ENCODE measurements at regions not wholly inside any gene's neighbourhood (a gene's known extent, or its start where the extent isn't known, plus 50 kb on each side); places are given as distances from the start of the nearest gene placed in this dataset.
A peak's percentile ranks its signal among the peaks of the same experiment; 100 is the strongest.
"Not testable (repeated sequence)": the region's sequence is repeated elsewhere in the genome, so short reads cannot be mapped to it uniquely, and the experiment has no call there.

DNA sequence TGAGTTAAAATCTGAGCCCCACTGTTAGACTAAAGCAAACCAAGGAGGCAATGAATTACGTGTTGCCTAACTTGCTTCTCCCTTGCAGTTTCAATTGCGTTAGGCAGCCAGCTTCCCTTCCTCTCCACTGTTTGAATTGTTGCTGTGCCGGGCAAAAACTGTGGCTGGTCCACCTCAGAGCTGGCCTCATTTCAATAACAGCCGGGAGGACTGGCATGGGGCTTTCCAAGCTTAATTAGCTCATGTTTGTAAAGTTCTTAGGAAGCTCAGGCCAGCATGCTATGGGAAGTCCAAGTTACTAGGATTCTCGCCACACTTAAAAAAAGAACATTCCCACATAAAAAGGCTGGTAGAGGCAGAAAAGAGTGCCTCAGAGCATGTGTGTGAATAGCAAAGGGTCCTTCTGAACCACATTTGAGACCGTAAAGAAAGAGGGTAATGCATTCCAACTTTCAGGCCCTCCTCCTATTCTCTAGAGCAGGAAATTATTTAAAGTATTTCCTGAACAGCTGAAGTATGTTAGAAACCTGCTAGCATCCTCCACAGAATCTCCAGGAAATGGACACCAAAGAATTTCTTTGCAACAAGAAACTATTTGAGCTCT is 79.0 kb upstream of the SMURF2 start:
- Mint-ChIP-seq H3K9me3 (no peaks in the 10 kb centered on the region), H3K27ac (peak overlapping the region in 1 of 2 donors; percentile 37), H3K36me3 (no peaks in the 10 kb centered on the region), H3K27me3 (no peaks in the 10 kb centered on the region), H3K4me1 (ENCODE audit: low read depth in 2 of 2) (peaks cover 8 to 10% of the 10 kb centered on the region in 2 donors), H3K4me3 (no peak overlapping the region)
- no peak for DNase-seq (ENCODE audit: low spot score)
- no peak for ATAC-seq

DNA sequence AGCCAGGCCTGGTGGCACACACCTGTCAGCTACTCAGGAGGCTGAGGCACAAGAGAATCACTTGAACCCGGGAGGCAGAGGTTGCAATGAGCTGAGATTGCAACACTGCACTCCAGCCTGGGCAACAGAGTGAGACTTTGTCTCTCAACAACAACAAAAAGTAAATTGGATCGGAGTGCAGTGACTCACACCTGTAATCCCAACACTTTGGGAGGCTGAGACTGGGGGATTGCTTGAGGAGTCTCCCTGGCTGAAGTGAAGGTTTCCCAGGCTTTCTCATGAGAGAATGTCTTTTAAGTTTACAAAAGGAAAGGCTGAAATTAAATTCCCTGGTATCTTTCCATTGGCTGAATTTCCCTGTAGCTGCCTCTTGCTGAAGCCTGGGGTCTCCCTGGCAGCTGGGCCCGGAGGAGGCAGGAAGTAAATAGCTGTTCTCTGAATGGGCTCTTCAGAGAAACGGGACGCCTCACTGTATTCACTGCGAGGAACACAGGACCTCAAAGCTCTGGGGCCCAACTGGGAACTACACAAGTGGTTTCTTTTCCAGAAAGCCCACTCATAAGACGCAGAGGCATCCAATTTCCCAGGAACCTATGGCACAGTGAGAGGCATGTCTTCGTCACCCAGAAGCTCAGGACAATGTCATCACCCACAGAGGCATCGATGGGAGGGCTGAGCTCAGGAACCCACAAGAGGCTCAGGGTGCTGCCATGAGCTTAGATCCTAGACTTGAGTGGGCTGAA is 77.4 kb upstream of the SMURF2 start:
- Mint-ChIP-seq H3K27ac (no peak overlapping the region), H3K36me3 (no peaks in the 10 kb centered on the region), H3K27me3 (no peaks in the 10 kb centered on the region), H3K4me3 (no peak overlapping the region), H3K9me3 (no peaks in the 10 kb centered on the region), H3K4me1 (ENCODE audit: low read depth in 2 of 2) (peaks cover 8 to 10% of the 10 kb centered on the region in 2 donors)
- ATAC-seq, result no peak
- no peak for DNase-seq (ENCODE audit: low spot score)

DNA sequence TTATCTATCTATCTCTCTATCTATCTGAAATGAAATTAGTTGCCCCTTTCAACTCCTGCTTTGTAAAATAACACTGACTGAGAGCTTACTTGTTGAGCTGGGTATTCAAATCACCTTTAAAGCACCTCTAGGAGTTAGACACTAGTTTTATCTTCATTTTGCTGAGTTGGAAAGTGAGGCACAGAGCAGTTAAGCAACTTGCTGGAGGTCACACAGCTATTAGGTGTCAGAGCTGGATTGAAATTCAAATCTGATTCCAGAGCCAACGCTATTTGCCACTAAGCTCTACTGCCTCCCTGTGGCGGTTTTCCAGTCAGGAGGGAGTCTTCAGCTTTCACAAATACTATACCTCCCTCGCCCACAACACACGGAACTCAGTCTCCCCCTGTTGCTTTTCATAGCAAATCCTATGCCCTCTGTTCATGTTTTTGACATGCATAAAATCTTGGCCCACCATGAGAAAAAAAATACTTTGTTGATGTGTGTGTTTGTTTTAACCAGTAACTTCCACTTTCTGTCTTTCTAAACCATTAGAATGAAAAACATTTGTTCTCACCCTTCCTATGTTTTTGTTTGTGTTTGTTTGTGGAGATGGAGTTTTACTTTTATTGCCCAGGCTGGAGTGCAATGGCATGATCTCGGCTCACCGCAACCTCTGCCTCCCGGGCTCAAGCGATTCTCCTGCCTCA is 74.8 kb upstream of the SMURF2 start:
- Mint-ChIP-seq H3K9me3 (no peaks in the 10 kb centered on the region), H3K4me1 (ENCODE audit: low read depth in 2 of 2) (peaks cover 8 to 10% of the 10 kb centered on the region in 2 donors), H3K36me3 (no peaks in the 10 kb centered on the region), H3K27ac (no peak overlapping the region), H3K4me3 (no peak overlapping the region), H3K27me3 (no peaks in the 10 kb centered on the region)
- ATAC-seq, result peak in 1 of 2 donors; percentile 43
- DNase-seq (ENCODE audit: low spot score), result no peak

DNA sequence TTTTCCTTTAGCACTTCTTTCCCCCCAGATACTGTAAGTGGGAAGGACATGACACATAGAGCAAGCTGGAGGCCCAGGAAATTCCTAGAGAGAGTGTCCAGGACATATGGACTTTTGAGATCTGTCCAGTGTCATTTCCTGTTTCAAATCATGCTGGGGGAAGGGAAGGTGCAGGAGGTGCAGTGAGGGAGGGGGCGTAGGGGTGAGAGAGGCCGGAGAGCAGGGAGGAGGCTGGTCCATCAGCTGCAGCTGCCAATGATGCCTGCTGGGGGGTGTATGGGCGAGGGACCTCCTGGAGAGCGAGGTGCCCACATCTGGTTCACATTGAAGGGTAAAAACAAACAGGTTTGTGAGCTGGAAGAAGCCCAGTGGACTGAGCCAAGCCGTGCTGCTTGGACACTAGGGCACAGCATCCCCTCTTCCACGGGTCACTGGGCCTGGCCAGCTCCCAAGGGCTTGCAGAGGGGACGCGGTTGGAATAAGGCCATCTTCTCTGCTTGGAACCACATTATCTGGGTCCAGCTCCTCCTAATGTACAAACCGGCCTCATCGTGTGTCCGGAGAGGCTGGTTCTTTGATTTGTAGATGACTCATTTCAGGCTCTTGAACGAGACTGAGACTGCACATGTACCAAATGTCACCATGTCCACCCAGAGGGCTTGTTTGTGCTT is 70.4 kb upstream of the SMURF2 start:
- Mint-ChIP-seq H3K27ac (no peak overlapping the region), H3K4me1 (ENCODE audit: low read depth in 2 of 2) (peaks cover 6 to 8% of the 10 kb centered on the region in 2 donors), H3K9me3 (no peaks in the 10 kb centered on the region), H3K36me3 (no peaks in the 10 kb centered on the region), H3K4me3 (no peak overlapping the region), H3K27me3 (no peaks in the 10 kb centered on the region)
- DNase-seq (ENCODE audit: low spot score) (no peak), ATAC-seq (no peak)

DNA sequence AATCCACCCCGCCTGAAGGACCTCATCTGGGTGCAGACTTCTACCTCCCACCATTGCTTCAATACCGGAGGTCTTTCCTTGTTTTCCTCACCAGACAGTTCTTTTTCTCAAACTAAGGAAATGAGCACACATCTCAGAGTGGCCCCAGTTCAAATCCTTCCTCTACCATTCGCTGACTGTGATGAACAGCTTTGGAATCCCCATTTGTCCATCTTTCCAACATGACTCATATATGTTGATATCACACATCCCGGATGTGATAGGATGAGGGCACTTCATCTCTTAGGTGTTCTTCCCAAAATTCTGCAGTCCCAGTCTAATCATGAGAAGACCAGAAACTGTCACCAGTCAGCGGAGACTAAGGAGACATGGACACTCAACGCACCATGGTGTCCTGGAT is 67.9 kb upstream of the SMURF2 start:
- not testable (repeated sequence) for H3K4me3 Mint-ChIP-seq; H3K4me1 Mint-ChIP-seq (ENCODE audit: low read depth in 2 of 2); DNase-seq (ENCODE audit: low spot score); H3K36me3 Mint-ChIP-seq; H3K27me3 Mint-ChIP-seq; ATAC-seq; H3K27ac Mint-ChIP-seq; H3K9me3 Mint-ChIP-seq

DNA sequence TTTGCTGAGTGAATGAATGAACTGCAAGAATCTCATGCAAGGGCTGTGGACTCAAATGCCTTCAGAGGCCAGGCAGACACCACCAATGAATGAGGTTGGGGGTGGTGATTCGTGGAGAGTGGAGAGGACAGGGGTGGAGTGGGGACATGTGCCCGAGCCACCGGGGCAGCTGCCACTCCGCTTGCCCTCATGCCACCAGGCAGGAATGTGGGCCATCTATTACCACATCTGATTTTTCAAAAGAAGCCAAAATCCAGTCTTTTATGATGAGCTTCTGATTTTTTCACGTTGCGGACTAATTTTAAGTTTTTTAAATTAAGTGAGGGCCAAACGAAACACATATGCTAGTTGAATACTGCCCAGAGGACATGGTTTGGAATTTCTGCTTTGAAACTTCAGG is 67.1 kb upstream of the SMURF2 start:
- Mint-ChIP-seq H3K4me1 (ENCODE audit: low read depth in 2 of 2) (no peaks in the 10 kb centered on the region), H3K36me3 (no peaks in the 10 kb centered on the region), H3K9me3 (no peaks in the 10 kb centered on the region), H3K27ac (no peak overlapping the region), H3K27me3 (no peaks in the 10 kb centered on the region), H3K4me3 (no peak overlapping the region)
- ATAC-seq, result no peak
- DNase-seq (ENCODE audit: low spot score), result no peak

DNA sequence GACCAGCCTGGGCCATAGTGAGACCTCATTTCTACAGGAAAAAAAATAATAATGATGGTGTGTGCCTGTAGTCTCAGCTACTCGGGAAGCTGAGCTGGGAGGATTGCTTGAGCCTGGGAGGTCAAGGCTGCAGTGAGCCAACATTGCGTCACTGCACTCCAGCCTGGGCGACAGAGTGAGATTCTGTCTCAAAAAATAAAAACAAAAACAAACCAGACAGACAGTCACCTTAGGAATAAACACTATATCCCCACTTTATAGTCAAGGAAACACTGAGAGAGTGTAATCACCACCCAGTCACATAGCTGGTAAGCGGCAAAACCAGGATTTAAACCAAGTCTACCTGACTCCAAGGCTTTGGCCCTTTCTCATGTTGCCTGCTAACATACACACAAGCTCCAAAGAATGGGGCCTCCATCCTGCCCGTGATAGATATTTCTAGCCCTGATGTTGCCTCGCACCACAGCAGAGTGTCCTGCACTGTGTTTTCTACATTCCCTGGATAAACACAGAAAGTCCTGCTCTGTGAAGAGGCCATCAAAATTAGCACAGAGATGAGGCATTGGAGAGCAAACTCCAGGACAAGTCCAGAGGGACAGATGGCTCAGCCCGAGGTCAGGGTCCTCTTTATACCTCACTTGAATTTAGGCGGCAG is 66.1 kb upstream of the SMURF2 start:
- no peaks in the 10 kb centered on the region for H3K9me3 Mint-ChIP-seq
- no peaks in the 10 kb centered on the region for H3K4me1 Mint-ChIP-seq (ENCODE audit: low read depth in 2 of 2)
- DNase-seq (ENCODE audit: low spot score) (no peak), ATAC-seq (no peak)
- no peak overlapping the region for H3K4me3 Mint-ChIP-seq
- no peaks in the 10 kb centered on the region for H3K36me3 Mint-ChIP-seq
- no peaks in the 10 kb centered on the region for H3K27me3 Mint-ChIP-seq
- no peak overlapping the region for H3K27ac Mint-ChIP-seq

DNA sequence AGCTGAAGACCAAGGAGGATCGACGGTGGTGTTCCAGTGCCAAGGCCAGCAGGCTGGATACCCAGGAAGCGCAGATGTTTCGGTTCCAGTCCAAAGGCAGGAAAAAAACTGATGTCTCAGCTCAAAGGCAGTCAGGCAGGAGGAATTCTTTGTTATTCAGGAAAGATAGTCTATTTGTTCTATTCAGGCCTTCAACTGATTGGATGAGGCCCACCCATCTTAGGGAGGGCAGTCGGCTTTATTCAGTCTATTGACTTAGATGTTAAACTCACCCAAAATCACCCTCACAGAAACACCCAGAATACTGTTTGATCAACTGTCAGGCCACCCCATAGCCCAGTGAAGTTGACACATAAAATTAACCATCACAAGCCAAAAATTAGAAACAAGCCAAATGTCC is 63.9 kb upstream of the SMURF2 start:
- not testable (repeated sequence) for DNase-seq (ENCODE audit: low spot score); H3K4me3 Mint-ChIP-seq; H3K27ac Mint-ChIP-seq; ATAC-seq; H3K9me3 Mint-ChIP-seq; H3K27me3 Mint-ChIP-seq; H3K4me1 Mint-ChIP-seq (ENCODE audit: low read depth in 2 of 2); H3K36me3 Mint-ChIP-seq

DNA sequence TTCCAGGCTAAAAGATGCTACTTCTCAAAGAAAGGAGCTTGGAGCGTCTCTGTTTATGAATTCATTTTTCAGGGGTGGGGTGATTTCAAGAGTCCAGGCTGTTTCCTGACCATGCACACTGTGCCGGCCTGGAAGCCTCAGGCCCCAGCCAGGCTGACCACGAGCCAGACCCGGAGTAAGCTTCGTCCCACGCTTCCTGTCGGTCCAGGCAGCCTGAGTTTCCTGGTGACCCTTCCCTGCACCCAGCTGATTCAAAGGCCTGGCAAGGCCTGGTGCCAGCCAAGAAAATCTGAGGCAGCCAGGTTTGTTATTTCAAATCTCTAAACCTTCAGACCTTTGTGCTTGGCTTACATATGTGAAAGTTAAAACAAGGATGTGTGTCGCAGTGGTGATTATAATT is 62.1 kb upstream of the SMURF2 start:
- H3K4me3 Mint-ChIP-seq; H3K27ac Mint-ChIP-seq; H3K4me1 Mint-ChIP-seq (ENCODE audit: low read depth in 2 of 2); H3K36me3 Mint-ChIP-seq; DNase-seq (ENCODE audit: low spot score); ATAC-seq; H3K9me3 Mint-ChIP-seq; H3K27me3 Mint-ChIP-seq: not testable (repeated sequence)

DNA sequence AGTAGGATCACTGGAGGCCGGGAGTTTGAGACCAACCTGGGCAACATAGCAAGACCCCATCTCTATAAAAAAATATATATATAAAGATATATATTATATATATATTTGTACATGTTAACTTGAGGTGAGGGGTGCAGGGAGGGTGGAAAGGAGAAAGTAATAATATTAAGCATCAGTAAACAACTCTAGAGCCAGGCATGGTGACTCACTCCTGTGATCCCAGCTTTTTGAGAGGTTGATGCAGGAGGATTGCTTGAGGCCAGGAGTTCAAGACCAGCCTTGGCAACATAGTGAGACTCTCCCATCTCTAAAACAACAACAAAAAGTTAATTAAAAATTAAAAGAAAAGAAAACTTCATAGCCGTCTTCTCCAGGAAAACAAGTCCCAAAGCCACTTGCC is 61.7 kb upstream of the SMURF2 start:
- Mint-ChIP-seq H3K27me3 (no peaks in the 10 kb centered on the region), H3K36me3 (no peaks in the 10 kb centered on the region), H3K4me1 (ENCODE audit: low read depth in 2 of 2) (no peaks in the 10 kb centered on the region), H3K9me3 (no peaks in the 10 kb centered on the region), H3K4me3 (no peak overlapping the region), H3K27ac (no peak overlapping the region)
- ATAC-seq (no peak), DNase-seq (ENCODE audit: low spot score) (no peak)

DNA sequence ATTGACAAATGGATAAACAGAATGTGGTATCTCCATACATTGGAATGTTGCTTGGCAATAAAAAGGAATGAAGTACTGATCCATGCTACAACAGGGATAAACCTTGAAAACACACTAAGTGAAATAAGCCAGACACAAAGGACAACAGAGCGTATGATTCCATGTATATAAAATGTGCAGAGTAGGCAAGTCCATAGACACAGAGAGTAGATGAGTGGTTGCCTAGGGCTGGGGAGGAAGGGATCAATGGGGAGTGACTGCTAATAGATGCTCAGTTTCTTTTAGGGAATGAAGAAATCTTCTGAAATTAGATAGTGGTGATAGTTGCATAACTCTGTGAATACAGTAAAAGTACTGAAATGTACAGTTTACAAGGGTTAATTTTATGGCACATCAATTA is 59.4 kb upstream of the SMURF2 start:
- not testable (repeated sequence) for H3K27ac Mint-ChIP-seq; H3K4me1 Mint-ChIP-seq (ENCODE audit: low read depth in 2 of 2); H3K27me3 Mint-ChIP-seq; DNase-seq (ENCODE audit: low spot score); H3K9me3 Mint-ChIP-seq; ATAC-seq; H3K4me3 Mint-ChIP-seq; H3K36me3 Mint-ChIP-seq

DNA sequence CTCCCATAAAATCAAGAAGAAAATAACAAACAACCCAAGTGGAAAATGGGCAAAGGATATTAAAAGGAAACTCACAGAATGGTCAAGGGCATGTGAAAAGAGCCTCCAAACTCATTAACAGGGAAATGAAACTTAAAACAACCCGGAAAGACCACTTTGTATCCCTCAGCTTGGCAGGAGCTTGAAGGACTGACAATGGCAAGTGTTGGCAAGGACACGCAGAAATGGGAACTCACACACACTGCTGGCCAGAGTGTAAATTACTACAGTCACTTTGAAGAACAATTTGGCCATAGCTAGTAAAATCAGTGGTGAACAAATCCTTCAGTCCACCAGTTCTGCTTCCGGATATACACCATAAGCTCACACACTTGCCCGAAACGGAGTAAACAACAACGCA is 58.1 kb upstream of the SMURF2 start:
- H3K36me3 Mint-ChIP-seq; H3K27me3 Mint-ChIP-seq; H3K9me3 Mint-ChIP-seq; ATAC-seq; H3K27ac Mint-ChIP-seq; H3K4me1 Mint-ChIP-seq (ENCODE audit: low read depth in 2 of 2); H3K4me3 Mint-ChIP-seq; DNase-seq (ENCODE audit: low spot score): not testable (repeated sequence)

DNA sequence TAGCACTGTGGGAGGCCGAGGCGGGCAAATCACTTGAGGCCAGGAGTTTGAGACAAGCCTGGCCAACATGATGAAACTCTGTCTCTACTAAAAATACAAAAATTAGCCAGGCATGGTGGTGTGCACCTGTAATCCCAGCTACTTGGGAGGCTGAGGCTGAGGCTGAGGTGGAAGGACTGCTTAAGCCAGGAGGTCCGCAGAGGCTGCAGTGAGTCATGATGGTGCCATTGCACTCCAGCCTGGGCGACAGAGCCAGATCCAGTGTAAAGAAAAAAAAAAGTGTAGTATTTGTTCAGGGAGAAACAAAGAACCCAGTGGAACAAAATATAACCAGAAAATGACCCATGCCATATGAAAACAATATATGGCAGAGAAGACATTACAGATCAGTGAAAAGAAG is 57.4 kb upstream of the SMURF2 start:
- not testable (repeated sequence) for ATAC-seq; H3K36me3 Mint-ChIP-seq; H3K9me3 Mint-ChIP-seq; H3K27me3 Mint-ChIP-seq; H3K4me1 Mint-ChIP-seq (ENCODE audit: low read depth in 2 of 2); DNase-seq (ENCODE audit: low spot score); H3K27ac Mint-ChIP-seq; H3K4me3 Mint-ChIP-seq

DNA sequence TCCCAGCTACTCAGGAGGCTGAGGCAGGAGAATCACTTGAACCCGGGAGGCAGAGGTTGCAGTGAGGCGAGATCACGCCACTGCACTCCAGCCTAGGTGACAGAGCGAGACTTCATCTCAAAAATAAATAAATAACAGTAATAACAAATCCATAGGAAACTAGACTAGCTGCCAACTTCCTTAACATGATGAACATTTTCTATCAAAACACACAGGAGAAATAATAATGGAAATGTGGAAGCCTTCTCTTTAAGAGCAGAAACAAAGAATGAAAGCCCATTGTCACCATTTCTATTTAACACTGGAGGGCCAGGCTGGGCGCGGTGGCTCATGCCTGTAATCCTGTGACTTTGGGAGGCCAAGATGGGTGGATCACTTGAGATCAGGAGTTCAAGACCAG is 56.7 kb upstream of the SMURF2 start:
- not testable (repeated sequence) for H3K36me3 Mint-ChIP-seq; H3K4me3 Mint-ChIP-seq; H3K4me1 Mint-ChIP-seq (ENCODE audit: low read depth in 2 of 2); H3K27me3 Mint-ChIP-seq; DNase-seq (ENCODE audit: low spot score); H3K9me3 Mint-ChIP-seq; ATAC-seq
- peak overlapping the region in 1 of 2 donors; percentile 63 for H3K27ac Mint-ChIP-seq
